ENCODE measurements at regions not wholly inside any gene's neighbourhood (a gene's known extent, or its start where the extent isn't known, plus 50 kb on each side); places are given as distances from the start of the nearest gene placed in this dataset.

- WGBS, 3 donors: 67 to 74% (median 68%) methylated on average over 5 of the region's 5 CpGs
- TF ChIP-seq CTCF (IDR thresholded peaks at IDR 0.05): no peak
- TF ChIP-seq EP300 (IDR thresholded peaks at IDR 0.05): no peak
- TF ChIP-seq POLR2A (IDR thresholded peaks at IDR 0.05): no peak
- DNase-seq: no peak
- intact Hi-C loops (cut with DNase I): no loop called here
- Histone ChIP-seq H3K4me3 (no peak overlapping the region), H3K36me3 (no peaks in the 10 kb centered on the region), H3K9me3 (no peaks in the 10 kb centered on the region), H3K27ac (no peak overlapping the region), H3K27me3 (no peaks in the 10 kb centered on the region), H3K4me1 (ENCODE audit: insufficient read depth) (no peaks in the 10 kb centered on the region)
These were observed 509.6 kb upstream of the RAB6C start for GRCh38 chr2:129469871-129470270.

- intact Hi-C loops (cut with DNase I): no loop called here
- H3K27me3 ChIP-seq: no peaks in the 10 kb centered on the region
- H3K4me1 ChIP-seq (ENCODE audit: insufficient read depth): no peaks in the 10 kb centered on the region
- WGBS, 3 donors: 40 to 72% (median 60%) methylated on average over 3 of the region's 3 CpGs
- no peak for TF ChIP-seq CTCF (IDR thresholded peaks at IDR 0.05)
- TF ChIP-seq POLR2A (IDR thresholded peaks at IDR 0.05): no peak
- TF ChIP-seq EP300 (IDR thresholded peaks at IDR 0.05): no peak
- no peak overlapping the region for H3K4me3 ChIP-seq
- H3K9me3 ChIP-seq: no peaks in the 10 kb centered on the region
- DNase-seq: no peak
- no peaks in the 10 kb centered on the region for H3K36me3 ChIP-seq
- no peak overlapping the region for H3K27ac ChIP-seq
These were observed 500.5 kb upstream of the RAB6C start for GRCh38 chr2:129478902-129479517.

GRCh38 chr2:129479892-129480291 is 499.6 kb upstream of the RAB6C start:
- Histone ChIP-seq H3K27me3 (no peaks in the 10 kb centered on the region), H3K4me1 (ENCODE audit: insufficient read depth) (no peaks in the 10 kb centered on the region), H3K27ac (no peak overlapping the region), H3K36me3 (no peaks in the 10 kb centered on the region), H3K9me3 (no peaks in the 10 kb centered on the region), H3K4me3 (no peak overlapping the region)
- TF ChIP-seq POLR2A (IDR thresholded peaks at IDR 0.05) (no peak), CTCF (IDR thresholded peaks at IDR 0.05) (no peak), EP300 (IDR thresholded peaks at IDR 0.05) (no peak)
- DNase-seq: no peak
- intact Hi-C loops (cut with DNase I): no loop called here
- WGBS, 3 donors: 52 to 68% (median 56%) methylated on average over 7 of the region's 7 CpGs

- H3K27me3 ChIP-seq: no peaks in the 10 kb centered on the region
These were observed 498.7 kb upstream of the RAB6C start for GRCh38 chr2:129480790-129481189.

DNA sequence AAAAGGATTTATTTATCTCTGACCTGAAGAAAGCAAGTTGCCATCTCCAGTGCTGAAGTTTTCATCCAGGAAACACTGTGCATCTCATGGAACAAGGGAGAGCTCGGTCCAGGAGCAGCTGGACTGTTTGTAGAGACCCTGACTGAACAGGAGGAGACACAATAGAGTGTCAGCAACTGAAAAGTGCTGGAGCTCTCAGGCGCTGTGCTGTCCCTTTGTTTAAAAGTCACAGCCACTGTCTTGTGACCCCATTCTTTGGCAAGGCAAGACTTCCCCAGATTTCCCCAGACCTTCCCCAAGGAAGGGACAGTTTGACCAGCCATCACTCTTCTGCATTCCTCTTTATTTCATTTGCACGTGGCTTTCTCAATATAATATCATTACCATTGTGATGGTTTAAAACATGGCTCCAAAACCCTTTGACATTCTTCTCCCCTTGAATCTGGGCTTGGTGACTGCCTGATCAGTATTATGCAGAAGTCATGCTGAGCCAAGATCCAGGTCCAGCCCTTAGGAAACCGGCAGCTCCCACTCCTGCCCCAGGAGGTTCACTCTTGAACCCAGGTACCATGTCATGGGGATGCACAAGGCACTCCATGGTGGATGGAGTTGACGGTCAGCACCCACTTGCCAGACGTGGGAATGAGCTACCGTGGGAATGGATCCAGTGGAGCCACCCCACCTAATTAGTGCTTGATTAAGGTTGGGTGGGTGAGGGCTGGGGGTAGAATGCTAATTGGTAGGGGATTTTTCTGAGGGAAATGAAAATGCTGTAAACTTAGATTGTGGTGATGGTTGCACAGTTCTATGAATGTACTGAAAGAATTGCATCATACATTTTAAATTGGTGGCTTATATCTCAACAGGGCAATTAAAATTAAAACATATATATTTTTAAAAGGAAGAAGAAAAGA is 497.9 kb upstream of the RAB6C start:
- intact Hi-C loops (cut with DNase I): no loop called here
- 68 to 81% (median 79%) methylated on average over 7 of the region's 7 CpGs for WGBS, 3 donors
- Histone ChIP-seq H3K4me3 (no peak overlapping the region), H3K9me3 (no peaks in the 10 kb centered on the region), H3K4me1 (ENCODE audit: insufficient read depth) (no peaks in the 10 kb centered on the region), H3K27ac (no peak overlapping the region), H3K27me3 (no peaks in the 10 kb centered on the region), H3K36me3 (no peaks in the 10 kb centered on the region)
- TF ChIP-seq CTCF (IDR thresholded peaks at IDR 0.05) (no peak), EP300 (IDR thresholded peaks at IDR 0.05) (no peak), POLR2A (IDR thresholded peaks at IDR 0.05) (no peak)
- DNase-seq: no peak

More at GRCh38 chr2:129480790-129481189, 498.7 kb upstream of the RAB6C start:
- H3K9me3 ChIP-seq: no peaks in the 10 kb centered on the region
- 33 to 43% (median 38%) methylated on average over 3 of the region's 3 CpGs for WGBS, 3 donors
- DNase-seq: no peak
- H3K4me1 ChIP-seq (ENCODE audit: insufficient read depth): no peaks in the 10 kb centered on the region
- intact Hi-C loops (cut with DNase I): no loop called here
- TF ChIP-seq POLR2A (IDR thresholded peaks at IDR 0.05) (no peak), EP300 (IDR thresholded peaks at IDR 0.05) (no peak)
- H3K4me3 ChIP-seq: no peak overlapping the region
- no peaks in the 10 kb centered on the region for H3K36me3 ChIP-seq
- no peak overlapping the region for H3K27ac ChIP-seq

All from ovary (tissue), 7 donors.